K562 (cell line): ENCODE measurements at regions not wholly inside any gene's neighbourhood (a gene's known extent, or its start where the extent isn't known, plus 50 kb on each side); places are given as distances from the start of the nearest gene placed in this dataset.

ENCODE experiments used
- ATAC-seq: fragments of 200-7000 bp; cut with Tn5 transposase; 3 replicates; pipeline ENCODE4 v1.9.1; 2020; ENCODE audit warnings: moderate library complexity
- BruUV-seq: library from RNA; stranded (reverse); fragments of 400-500 nt; replicated peaks from 2 replicates; lab custom pipeline; 2021; lab: Mats Ljungman, UMichigan
- CTCF ChIA-PET: fragments of 300-600 bp; formaldehyde crosslinking; extraction: SDS; loops from one replicate; lab custom pipeline; 2021; ENCODE audit warnings: low intra/inter-chr PET ratio; lab: Yijun Ruan, JAX
- POLR2A ChIA-PET: fragments of 300-600, 350-650 bp; sonication (Branson Sonifier 250); formaldehyde crosslinking; extraction: SDS; loops from one replicate; lab custom pipeline; 2021; ENCODE audit warnings: antibody characterized with exemption, inconsistent platforms; lab: Yijun Ruan, JAX
- DNase-seq, 4 experiments: peaks; one replicate each; pipeline versions ENCODE4 v3.0.0 to v3.0.0-alpha.2; 2011 to 2018; ENCODE audit warnings: low spot score in 3 of 4, mixed read lengths in 3 of 4; ENCODE audit errors: extremely low read depth in 1 of 4
- FAIRE-seq: peaks from 2 replicates; lab custom pipeline; 2011; peaks lifted over from hg19 to GRCh38; lab: Jason Lieb, UNC
- H2AFZ ChIP-seq: 2 replicates; pipeline ENCODE4 v1.6.0; 2011; ENCODE audit warnings: low read depth, low read length, control low read depth, inconsistent platforms
- H3K27ac ChIP-seq: fragments of 200-600 bp; 3 replicates; pipeline ENCODE4 v1.8.0; 2011; ENCODE audit warnings: low read depth, mild to moderate bottlenecking, control low read depth, inconsistent platforms, low read length, moderate library complexity, mixed read lengths; ENCODE audit errors: extremely low read depth
- H3K27me3 ChIP-seq, 2 experiments: fragments of 300-600 bp in 1 of 2; 2 replicates in 1 of 2; 3 replicates in 1 of 2; pipeline versions ENCODE4 v1.6.0 to v1.8.0; 2011; ENCODE audit warnings: inconsistent platforms in 2 of 2, low read length in 2 of 2, mild to moderate bottlenecking in 1 of 2, mixed read lengths in 1 of 2, moderate library complexity in 1 of 2; ENCODE audit not compliant: control insufficient read depth in 2 of 2, insufficient read depth in 2 of 2
- H3K36me3 ChIP-seq: fragments of 300-600 bp; 3 replicates; pipeline ENCODE4 v1.8.0; 2011; ENCODE audit warnings: mild to moderate bottlenecking, low read length, inconsistent platforms; ENCODE audit not compliant: control insufficient read depth, insufficient read depth
- H3K4me1 ChIP-seq, 2 experiments: fragments of 200-600 bp in 1 of 2; replicated peaks in 1 of 2; 2 replicates in 1 of 2; 3 replicates in 1 of 2; pipeline versions ENCODE4 v1.5.1 to v1.8.0; 2011; ENCODE audit warnings: inconsistent platforms in 2 of 2, low read length in 2 of 2, mild to moderate bottlenecking in 1 of 2, mixed read lengths in 1 of 2, moderate library complexity in 1 of 2; ENCODE audit not compliant: control insufficient read depth in 2 of 2, insufficient read depth in 2 of 2
- H3K4me2 ChIP-seq: 2 replicates; pipeline ENCODE4 v1.6.1; 2011; ENCODE audit warnings: low read length, control low read depth, inconsistent platforms, mixed read lengths; ENCODE audit not compliant: insufficient read depth
- H3K4me3 ChIP-seq: fragments of 200-600 bp; sonication (generic), shearing (Covaris generic); 2 replicates; pipeline ENCODE4 v1.5.1; 2016; ENCODE audit warnings: control low read depth, inconsistent platforms
- H3K79me2 ChIP-seq: fragments of 200-600 bp; 3 replicates; pipeline ENCODE4 v1.8.0; 2011; ENCODE audit warnings: low read length, inconsistent platforms; ENCODE audit not compliant: control insufficient read depth, insufficient read depth
- H3K9ac ChIP-seq, 2 experiments: 2 replicates each; pipeline versions ENCODE4 v1.6.0 to v1.6.1; 2011; ENCODE audit warnings: low read depth in 2 of 2, low read length in 2 of 2, control low read depth in 1 of 2, inconsistent platforms in 1 of 2, mild to moderate bottlenecking in 1 of 2, mixed read lengths in 1 of 2; ENCODE audit not compliant: insufficient read depth in 1 of 2
- H3K9me1 ChIP-seq: one replicate; pipeline ENCODE4 v1.6.0; 2011; ENCODE audit warnings: inconsistent platforms, mild to moderate bottlenecking, low read length, moderate library complexity; ENCODE audit not compliant: control insufficient read depth, insufficient read depth
- H3K9me3 ChIP-seq: replicated peaks from 2 replicates; pipeline ENCODE4 v1.5.1; 2011; ENCODE audit warnings: low read depth, low read length, inconsistent platforms; ENCODE audit not compliant: control insufficient read depth, insufficient read depth
- H4K20me1 ChIP-seq: replicated peaks from 2 replicates; pipeline ENCODE4 v1.6.1; 2011; ENCODE audit warnings: low read length, inconsistent platforms, mixed read lengths; ENCODE audit not compliant: control insufficient read depth, insufficient read depth
- ATF7 ChIP-seq: fragments of 450-650 bp; IDR thresholded peaks from 2 replicates; pipeline ENCODE4 v1.7.1; 2014; ENCODE audit warnings: mild to moderate bottlenecking, moderate library complexity
- BHLHE40 ChIP-seq: IDR thresholded peaks from 2 replicates; pipeline ENCODE4 v1.6.1; 2011; ENCODE audit warnings: low read length, improper control_type of control experiment
- GABPB1 ChIP-seq: sonication (generic); formaldehyde crosslinking; IDR thresholded peaks from 2 replicates; pipeline ENCODE4 v1.8.0; 2022; ENCODE audit warnings: mild to moderate bottlenecking, missing genetic modification reagents
- RBBP5 ChIP-seq: fragments of 200-600 bp; sonication (generic); IDR thresholded peaks from 2 replicates; pipeline ENCODE4 v1.6.1; 2012; ENCODE audit warnings: borderline replicate concordance, mild to moderate bottlenecking, low read length, control low read depth, inconsistent platforms; ENCODE audit not compliant: insufficient read depth, poor library complexity, severe bottlenecking
- RCOR1 ChIP-seq, 2 experiments: IDR thresholded peaks; 2 replicates each; pipeline ENCODE4 v1.6.1; 2012; ENCODE audit warnings: low read depth in 2 of 2, low read length in 2 of 2, borderline replicate concordance in 1 of 2, improper control_type of control experiment in 1 of 2
- SRSF1 ChIP-seq: fragments of 200-400 bp; formaldehyde crosslinking; IDR thresholded peaks from 2 replicates; pipeline ENCODE4 v1.6.1; 2017; ENCODE audit warnings: mild to moderate bottlenecking, low read depth, low read length, moderate library complexity
- TAF9B ChIP-seq: fragments of 450-650 bp; IDR thresholded peaks from 2 replicates; pipeline ENCODE4 v1.6.1; 2018; ENCODE audit warnings: mild to moderate bottlenecking; ENCODE audit not compliant: partially characterized antibody
- ZKSCAN8 ChIP-seq: fragments of 200-800 bp; sonication (Bioruptor generic); IDR thresholded peaks from 2 replicates; pipeline ENCODE4 v1.6.1; 2016; ENCODE audit warnings: missing genetic modification characterization, missing compliant biosample characterization
- ZNF212 ChIP-seq: fragments of 450-650 bp; formaldehyde crosslinking; IDR thresholded peaks from 2 replicates; pipeline ENCODE4 v1.4.0; 2020; ENCODE audit warnings: mild to moderate bottlenecking
- ZNF408 ChIP-seq: fragments of 250-450 bp; sonication (Bioruptor Pico); IDR thresholded peaks from 2 replicates; pipeline ENCODE4 v1.4.0; 2020; ENCODE audit warnings: low read depth, mild to moderate bottlenecking, moderate library complexity
- ZNF561 ChIP-seq: fragments of 450-650 bp; formaldehyde crosslinking; conservative IDR thresholded peaks from 2 replicates; pipeline ENCODE4 v1.4.0; 2020; ENCODE audit warnings: mild to moderate bottlenecking, moderate library complexity
- WGBS: fragments of 100-300 bp; shearing (Covaris generic); methylation state at CpG from one replicate; pipeline ENCODE4 v1.1.6; 2016; ENCODE audit warnings: low coverage, mixed read lengths; ENCODE audit not compliant: insufficient coverage; ENCODE audit errors: missing lambda C conversion rate; 5-methylcytosine and 5-hydroxymethylcytosine counted together
- in situ Hi-C: fragments of 300-500 bp; cut with MboI; formaldehyde crosslinking; loops from 4 replicates; pipeline ENCODE4 v1.15.0; 2018; ENCODE audit warnings: inconsistent platforms, mixed read lengths
- intact Hi-C: fragments of 100-400 bp; cut with micrococcal nuclease; formaldehyde crosslinking; loops from 2 replicates; pipeline ENCODE4 v1.14.2; 2022
- TF ChIP-seq, protein P1 (sequence below), 2 experiments: fragments of 450-650 bp in 1 of 2; sonication (generic) in 1 of 2; formaldehyde crosslinking; conservative IDR thresholded peaks; 2 replicates each; pipeline versions ENCODE4 v1.4.0 to v1.8.1; 2020 to 2022; ENCODE audit warnings: mild to moderate bottlenecking in 1 of 2, missing genetic modification reagents in 1 of 2
- TF ChIP-seq, protein P2 (sequence below): sonication (generic); formaldehyde crosslinking; IDR thresholded peaks from 2 replicates; pipeline ENCODE4 v1.8.1; 2023; ENCODE audit warnings: mild to moderate bottlenecking, missing genetic modification reagents
- TF ChIP-seq, protein P3 (sequence below): fragments of 250-450 bp; sonication (Bioruptor Pico); IDR thresholded peaks from 2 replicates; pipeline ENCODE4 v1.4.0; 2020; ENCODE audit warnings: mild to moderate bottlenecking
- TF ChIP-seq, protein P4 (sequence below): fragments of 250-450 bp; sonication (Bioruptor Pico); IDR thresholded peaks from 2 replicates; pipeline ENCODE4 v1.9.0; 2021; ENCODE audit warnings: mild to moderate bottlenecking
- TF ChIP-seq, protein P5 (sequence below): sonication (generic); formaldehyde crosslinking; IDR thresholded peaks from 2 replicates; pipeline ENCODE4 v1.8.1; 2022; ENCODE audit warnings: missing genetic modification reagents

DNA sequence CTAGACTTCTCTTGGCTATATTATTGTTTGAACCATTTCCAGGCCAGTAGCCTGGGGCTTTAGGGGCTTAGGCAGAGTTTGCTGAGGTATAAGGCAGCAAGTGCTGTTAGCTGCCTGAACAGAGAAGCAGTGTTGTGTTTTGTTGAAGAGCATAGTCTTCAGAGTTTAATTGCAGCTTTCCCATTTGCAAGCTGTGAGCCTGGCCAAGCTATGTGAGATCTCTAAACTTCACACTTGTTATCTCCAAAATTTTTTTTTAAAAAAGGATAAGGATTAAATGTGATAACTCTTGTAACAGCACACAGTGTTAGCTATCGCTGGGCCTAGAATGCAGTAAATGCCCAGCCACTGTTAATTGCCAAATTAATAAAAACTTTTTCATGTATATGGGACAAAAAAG is 782.4 kb downstream of the REEP3 start:
- no peaks in the 10 kb centered on the region for H4K20me1 ChIP-seq
- FAIRE-seq (no peak), ATAC-seq (no peak), DNase-seq (no peak)
- no peaks in the 10 kb centered on the region for H3K9me1 ChIP-seq
- intact Hi-C loops: no loop called here
- H3K9ac ChIP-seq: no peak overlapping the region
- ChIA-PET POLR2A (interaction anchor here (0.6 kb wide), 1 partner anchor 30 kb away, joined by 3 read pairs; no protein-coding TSS in a partner anchor), CTCF (no interaction called here)
- no peak overlapping the region for H3K4me3 ChIP-seq
- H3K36me3 ChIP-seq: no peaks in the 10 kb centered on the region
- H3K79me2 ChIP-seq: no peaks in the 10 kb centered on the region
- H3K4me2 ChIP-seq: no peak overlapping the region
- H3K9me3 ChIP-seq: no peaks in the 10 kb centered on the region
- H3K27me3 ChIP-seq: no peaks in the 10 kb centered on the region
- H3K27ac ChIP-seq: no peak overlapping the region
- no TSS peak for BruUV-seq
- H2AFZ ChIP-seq: no peak overlapping the region
- no peaks in the 10 kb centered on the region for H3K4me1 ChIP-seq
- TF ChIP-seq ZNF212 (CRISPR knock-in tag) (no peak), ZKSCAN8 (CRISPR knock-in tag) (no peak), RBBP5 (no peak), ATF7 (no peak), BHLHE40 (no peak), TAF9B (no peak), RCOR1 (IDR thresholded peaks at IDR 0.05; ENCODE audit: borderline replicate concordance in 1 of 2, low read depth in 2 of 2, low read length in 2 of 2) (no peak), ZNF561 (CRISPR knock-in tag) (no peak), GABPB1 (CRISPR knock-in tag) (no peak), ZNF408 (CRISPR knock-in tag) (no peak), SRSF1 (no peak)
- TF ChIP-seq, protein P1, sequence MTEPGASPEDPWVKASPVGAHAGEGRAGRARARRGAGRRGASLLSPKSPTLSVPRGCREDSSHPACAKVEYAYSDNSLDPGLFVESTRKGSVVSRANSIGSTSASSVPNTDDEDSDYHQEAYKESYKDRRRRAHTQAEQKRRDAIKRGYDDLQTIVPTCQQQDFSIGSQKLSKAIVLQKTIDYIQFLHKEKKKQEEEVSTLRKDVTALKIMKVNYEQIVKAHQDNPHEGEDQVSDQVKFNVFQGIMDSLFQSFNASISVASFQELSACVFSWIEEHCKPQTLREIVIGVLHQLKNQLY (CRISPR knock-in tag; conservative IDR thresholded peaks at IDR 0.05): no peak
- TF ChIP-seq, protein P2, sequence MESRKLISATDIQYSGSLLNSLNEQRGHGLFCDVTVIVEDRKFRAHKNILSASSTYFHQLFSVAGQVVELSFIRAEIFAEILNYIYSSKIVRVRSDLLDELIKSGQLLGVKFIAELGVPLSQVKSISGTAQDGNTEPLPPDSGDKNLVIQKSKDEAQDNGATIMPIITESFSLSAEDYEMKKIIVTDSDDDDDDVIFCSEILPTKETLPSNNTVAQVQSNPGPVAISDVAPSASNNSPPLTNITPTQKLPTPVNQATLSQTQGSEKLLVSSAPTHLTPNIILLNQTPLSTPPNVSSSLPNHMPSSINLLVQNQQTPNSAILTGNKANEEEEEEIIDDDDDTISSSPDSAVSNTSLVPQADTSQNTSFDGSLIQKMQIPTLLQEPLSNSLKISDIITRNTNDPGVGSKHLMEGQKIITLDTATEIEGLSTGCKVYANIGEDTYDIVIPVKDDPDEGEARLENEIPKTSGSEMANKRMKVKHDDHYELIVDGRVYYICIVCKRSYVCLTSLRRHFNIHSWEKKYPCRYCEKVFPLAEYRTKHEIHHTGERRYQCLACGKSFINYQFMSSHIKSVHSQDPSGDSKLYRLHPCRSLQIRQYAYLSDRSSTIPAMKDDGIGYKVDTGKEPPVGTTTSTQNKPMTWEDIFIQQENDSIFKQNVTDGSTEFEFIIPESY (CRISPR knock-in tag): no peak
- TF ChIP-seq, protein P3, sequence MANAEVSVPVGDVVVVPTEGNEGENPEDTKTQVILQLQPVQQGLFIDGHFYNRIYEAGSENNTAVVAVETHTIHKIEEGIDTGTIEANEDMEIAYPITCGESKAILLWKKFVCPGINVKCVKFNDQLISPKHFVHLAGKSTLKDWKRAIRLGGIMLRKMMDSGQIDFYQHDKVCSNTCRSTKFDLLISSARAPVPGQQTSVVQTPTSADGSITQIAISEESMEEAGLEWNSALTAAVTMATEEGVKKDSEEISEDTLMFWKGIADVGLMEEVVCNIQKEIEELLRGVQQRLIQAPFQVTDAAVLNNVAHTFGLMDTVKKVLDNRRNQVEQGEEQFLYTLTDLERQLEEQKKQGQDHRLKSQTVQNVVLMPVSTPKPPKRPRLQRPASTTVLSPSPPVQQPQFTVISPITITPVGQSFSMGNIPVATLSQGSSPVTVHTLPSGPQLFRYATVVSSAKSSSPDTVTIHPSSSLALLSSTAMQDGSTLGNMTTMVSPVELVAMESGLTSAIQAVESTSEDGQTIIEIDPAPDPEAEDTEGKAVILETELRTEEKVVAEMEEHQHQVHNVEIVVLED (CRISPR knock-in tag): no peak
- TF ChIP-seq, protein P4, sequence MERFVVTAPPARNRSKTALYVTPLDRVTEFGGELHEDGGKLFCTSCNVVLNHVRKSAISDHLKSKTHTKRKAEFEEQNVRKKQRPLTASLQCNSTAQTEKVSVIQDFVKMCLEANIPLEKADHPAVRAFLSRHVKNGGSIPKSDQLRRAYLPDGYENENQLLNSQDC (CRISPR knock-in tag): no peak
- TF ChIP-seq, protein P5, sequence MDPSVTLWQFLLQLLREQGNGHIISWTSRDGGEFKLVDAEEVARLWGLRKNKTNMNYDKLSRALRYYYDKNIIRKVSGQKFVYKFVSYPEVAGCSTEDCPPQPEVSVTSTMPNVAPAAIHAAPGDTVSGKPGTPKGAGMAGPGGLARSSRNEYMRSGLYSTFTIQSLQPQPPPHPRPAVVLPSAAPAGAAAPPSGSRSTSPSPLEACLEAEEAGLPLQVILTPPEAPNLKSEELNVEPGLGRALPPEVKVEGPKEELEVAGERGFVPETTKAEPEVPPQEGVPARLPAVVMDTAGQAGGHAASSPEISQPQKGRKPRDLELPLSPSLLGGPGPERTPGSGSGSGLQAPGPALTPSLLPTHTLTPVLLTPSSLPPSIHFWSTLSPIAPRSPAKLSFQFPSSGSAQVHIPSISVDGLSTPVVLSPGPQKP (CRISPR knock-in tag): no peak
- 0% methylated on average over 1 of the region's 1 CpG for WGBS
- in situ Hi-C loops: no loop called here
